Ishikawa (cell line): ENCODE measurements at regions not wholly inside any gene's neighbourhood (a gene's known extent, or its start where the extent isn't known, plus 50 kb on each side); places are given as distances from the start of the nearest gene placed in this dataset.

Source experiments
- EGR1 ChIP-seq: IDR thresholded peaks from 2 replicates; pipeline ENCODE4 v1.6.1; 2012
- EP300 ChIP-seq: IDR thresholded peaks from 2 replicates; pipeline ENCODE4 v1.6.1; 2012; ENCODE audit warnings: borderline replicate concordance
- FOXM1 ChIP-seq: IDR thresholded peaks from 2 replicates; pipeline ENCODE4 v1.6.1; 2012; ENCODE audit warnings: low read depth, borderline replicate concordance
- MAX ChIP-seq: IDR thresholded peaks from 2 replicates; pipeline ENCODE4 v1.6.1; 2012
- NFIC ChIP-seq: IDR thresholded peaks from 2 replicates; pipeline ENCODE4 v1.6.1; 2012
- RAD21 ChIP-seq: IDR thresholded peaks from 2 replicates; pipeline ENCODE4 v1.6.1; 2012; ENCODE audit warnings: low read depth
- TAF1 ChIP-seq: IDR thresholded peaks from 2 replicates; pipeline ENCODE4 v1.6.1; 2012; ENCODE audit warnings: low read depth, mild to moderate bottlenecking
- ZBTB7A ChIP-seq: IDR thresholded peaks from 2 replicates; pipeline ENCODE4 v1.6.1; 2012; ENCODE audit warnings: low read depth
- TF ChIP-seq, protein P1 (sequence below): IDR thresholded peaks from 2 replicates; pipeline ENCODE4 v1.6.1; 2012; ENCODE audit warnings: low read depth, mild to moderate bottlenecking

GRCh38 chr6:141618180-141618581 lies 514.5 kb upstream of the GJE1 start:
- TF ChIP-seq ZBTB7A (no peak), FOXM1 (no peak), RAD21 (no peak), EGR1 (no peak), MAX (no peak), NFIC (no peak), EP300 (no peak), TAF1 (no peak)
- TF ChIP-seq, protein P1, sequence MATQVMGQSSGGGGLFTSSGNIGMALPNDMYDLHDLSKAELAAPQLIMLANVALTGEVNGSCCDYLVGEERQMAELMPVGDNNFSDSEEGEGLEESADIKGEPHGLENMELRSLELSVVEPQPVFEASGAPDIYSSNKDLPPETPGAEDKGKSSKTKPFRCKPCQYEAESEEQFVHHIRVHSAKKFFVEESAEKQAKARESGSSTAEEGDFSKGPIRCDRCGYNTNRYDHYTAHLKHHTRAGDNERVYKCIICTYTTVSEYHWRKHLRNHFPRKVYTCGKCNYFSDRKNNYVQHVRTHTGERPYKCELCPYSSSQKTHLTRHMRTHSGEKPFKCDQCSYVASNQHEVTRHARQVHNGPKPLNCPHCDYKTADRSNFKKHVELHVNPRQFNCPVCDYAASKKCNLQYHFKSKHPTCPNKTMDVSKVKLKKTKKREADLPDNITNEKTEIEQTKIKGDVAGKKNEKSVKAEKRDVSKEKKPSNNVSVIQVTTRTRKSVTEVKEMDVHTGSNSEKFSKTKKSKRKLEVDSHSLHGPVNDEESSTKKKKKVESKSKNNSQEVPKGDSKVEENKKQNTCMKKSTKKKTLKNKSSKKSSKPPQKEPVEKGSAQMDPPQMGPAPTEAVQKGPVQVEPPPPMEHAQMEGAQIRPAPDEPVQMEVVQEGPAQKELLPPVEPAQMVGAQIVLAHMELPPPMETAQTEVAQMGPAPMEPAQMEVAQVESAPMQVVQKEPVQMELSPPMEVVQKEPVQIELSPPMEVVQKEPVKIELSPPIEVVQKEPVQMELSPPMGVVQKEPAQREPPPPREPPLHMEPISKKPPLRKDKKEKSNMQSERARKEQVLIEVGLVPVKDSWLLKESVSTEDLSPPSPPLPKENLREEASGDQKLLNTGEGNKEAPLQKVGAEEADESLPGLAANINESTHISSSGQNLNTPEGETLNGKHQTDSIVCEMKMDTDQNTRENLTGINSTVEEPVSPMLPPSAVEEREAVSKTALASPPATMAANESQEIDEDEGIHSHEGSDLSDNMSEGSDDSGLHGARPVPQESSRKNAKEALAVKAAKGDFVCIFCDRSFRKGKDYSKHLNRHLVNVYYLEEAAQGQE: no peak
